ENCODE measurements at regions not wholly inside any gene's neighbourhood (a gene's known extent, or its start where the extent isn't known, plus 50 kb on each side); places are given as distances from the start of the nearest gene placed in this dataset.
"Not testable (repeated sequence)": the region's sequence is repeated elsewhere in the genome, so short reads cannot be mapped to it uniquely, and the experiment has no call there.

DNA sequence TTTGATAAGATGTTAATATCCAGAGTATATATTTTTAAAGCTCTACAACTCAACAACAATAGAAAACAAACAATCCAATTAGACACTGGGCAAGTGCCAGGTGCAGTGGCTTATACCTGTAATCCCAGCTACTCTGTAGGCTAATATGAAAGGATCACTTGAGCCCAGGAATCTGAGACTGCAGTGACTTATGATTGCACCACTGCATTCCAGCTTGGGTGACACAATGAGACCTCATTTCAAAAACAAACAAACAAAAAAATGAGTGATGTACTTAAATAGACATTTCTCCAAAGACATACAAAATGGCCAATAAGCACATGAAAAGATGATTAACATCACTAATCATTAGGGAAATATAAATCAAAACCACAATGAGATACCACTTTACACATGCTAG lies 356.8 kb upstream of the PCDH10 start:
- Histone ChIP-seq H3K36me3 (ENCODE audit: control insufficient read depth, insufficient read depth, low read length) (no peaks in the 10 kb centered on the region), H3K4me3 (ENCODE audit: low read length) (no peak overlapping the region), H3K9me3 (replicated peaks; ENCODE audit: control insufficient read depth, low read depth, low read length) (no peaks in the 10 kb centered on the region), H3K27ac (ENCODE audit: low read length) (no peak overlapping the region), H3K4me1 (ENCODE audit: control insufficient read depth, insufficient read depth, low read length) (no peaks in the 10 kb centered on the region), H3K27me3 (ENCODE audit: control insufficient read depth, insufficient read depth, low read length) (no peaks in the 10 kb centered on the region)
- DNase-seq, result no peak

DNA sequence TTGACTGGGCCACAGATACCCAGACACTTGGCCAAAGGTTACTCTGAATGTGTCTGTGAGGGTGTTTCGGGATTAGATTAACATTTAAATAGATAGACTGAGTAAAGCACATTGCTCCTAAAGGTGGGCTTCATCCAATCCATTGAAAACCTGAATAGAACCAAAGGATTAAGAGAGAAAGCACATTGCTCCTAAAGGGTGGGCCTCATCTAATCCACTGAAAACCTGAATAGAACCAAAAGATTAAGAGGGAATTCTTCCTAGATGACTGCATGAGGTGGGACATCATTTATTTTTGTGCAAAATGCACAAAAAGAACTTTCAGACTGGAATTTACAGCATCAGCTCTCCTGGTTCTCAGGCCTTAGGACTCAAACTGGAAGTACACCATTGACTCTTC lies 351.2 kb upstream of the PCDH10 start:
- H3K4me3 ChIP-seq (ENCODE audit: low read length), result no peak overlapping the region
- WGBS (ENCODE audit: insufficient coverage), result no CpG with 5 or more reads among the region's 1 CpG

DNA sequence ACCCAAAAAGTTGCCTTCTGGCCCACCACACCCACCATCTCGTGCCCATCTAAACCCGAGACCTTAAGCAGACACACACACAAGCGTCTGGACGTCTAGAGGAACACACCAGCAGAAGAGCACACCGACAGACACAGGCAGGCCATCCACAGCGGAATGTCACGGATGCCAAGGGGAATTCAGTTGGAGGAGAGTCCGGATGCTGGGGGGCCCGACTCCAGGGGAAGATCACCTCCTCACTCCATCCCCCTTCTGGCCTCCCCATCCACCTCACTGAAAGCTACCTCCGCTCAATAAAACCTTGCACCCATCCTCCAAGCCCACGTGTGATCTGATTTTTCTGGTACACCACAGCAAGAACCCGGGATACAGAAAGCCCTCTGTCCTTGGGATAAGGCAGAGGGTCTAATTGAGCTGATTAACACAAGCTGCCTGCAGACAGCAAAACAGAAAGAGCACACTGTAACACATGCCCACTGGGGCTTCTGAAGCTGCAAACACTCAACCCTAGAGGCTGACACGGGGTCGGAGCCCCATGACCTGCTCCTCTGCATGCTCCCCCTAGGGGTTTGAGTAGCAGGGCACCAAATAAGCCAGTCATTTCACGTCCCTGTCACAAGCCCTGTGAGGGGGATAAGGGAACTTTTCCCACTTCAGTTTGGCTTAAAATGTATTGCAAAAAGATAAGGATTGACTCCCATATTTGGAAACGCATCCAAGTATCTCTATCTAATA lies 339.6 kb upstream of the PCDH10 start:
- Histone ChIP-seq H3K27ac (ENCODE audit: low read length) (no peak overlapping the region), H3K36me3 (ENCODE audit: control insufficient read depth, insufficient read depth, low read length) (no peaks in the 10 kb centered on the region), H3K27me3 (ENCODE audit: control insufficient read depth, insufficient read depth, low read length) (no peaks in the 10 kb centered on the region), H3K4me1 (ENCODE audit: control insufficient read depth, insufficient read depth, low read length) (no peaks in the 10 kb centered on the region), H3K4me3 (ENCODE audit: low read length) (no peak overlapping the region), H3K9me3 (replicated peaks; ENCODE audit: control insufficient read depth, low read depth, low read length) (no peaks in the 10 kb centered on the region)
- WGBS (ENCODE audit: insufficient coverage), result 76% methylated on average over 8 of the region's 16 CpGs
- no peak for DNase-seq

More for the DNA sequence above, 351.2 kb upstream of the PCDH10 start:
- Histone ChIP-seq H3K27ac (ENCODE audit: low read length) (no peak overlapping the region), H3K27me3 (ENCODE audit: control insufficient read depth, insufficient read depth, low read length) (no peaks in the 10 kb centered on the region), H3K36me3 (ENCODE audit: control insufficient read depth, insufficient read depth, low read length) (no peaks in the 10 kb centered on the region), H3K4me1 (ENCODE audit: control insufficient read depth, insufficient read depth, low read length) (no peaks in the 10 kb centered on the region), H3K9me3 (replicated peaks; ENCODE audit: control insufficient read depth, low read depth, low read length) (no peaks in the 10 kb centered on the region)
- DNase-seq, result no peak

DNA sequence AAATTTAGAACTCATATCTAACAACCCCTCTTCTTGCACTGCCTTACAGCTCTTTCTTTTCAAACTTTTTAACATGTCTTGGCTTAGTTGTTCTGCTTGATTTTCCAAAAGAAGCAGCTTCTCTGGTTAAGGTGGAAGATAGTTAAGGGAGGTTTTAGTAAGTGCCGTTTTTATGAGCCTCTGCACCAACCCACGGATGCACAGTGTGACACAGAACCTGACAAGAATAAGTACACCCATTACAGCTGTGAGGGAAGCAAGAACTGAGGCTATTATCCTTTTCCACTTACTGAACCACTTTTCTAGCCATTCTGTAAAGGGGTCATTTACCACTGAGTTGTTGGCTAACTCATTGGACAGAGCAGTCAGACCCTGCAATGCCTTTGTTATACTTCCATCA lies 336.0 kb upstream of the PCDH10 start:
- not testable (repeated sequence) for H3K9me3 ChIP-seq (replicated peaks; ENCODE audit: control insufficient read depth, low read depth, low read length); H3K27ac ChIP-seq (ENCODE audit: low read length); H3K4me1 ChIP-seq (ENCODE audit: control insufficient read depth, insufficient read depth, low read length); H3K27me3 ChIP-seq (ENCODE audit: control insufficient read depth, insufficient read depth, low read length); DNase-seq; H3K4me3 ChIP-seq (ENCODE audit: low read length); H3K36me3 ChIP-seq (ENCODE audit: control insufficient read depth, insufficient read depth, low read length)
- WGBS (ENCODE audit: insufficient coverage), result no CpG with 5 or more reads among the region's 2 CpGs

DNA sequence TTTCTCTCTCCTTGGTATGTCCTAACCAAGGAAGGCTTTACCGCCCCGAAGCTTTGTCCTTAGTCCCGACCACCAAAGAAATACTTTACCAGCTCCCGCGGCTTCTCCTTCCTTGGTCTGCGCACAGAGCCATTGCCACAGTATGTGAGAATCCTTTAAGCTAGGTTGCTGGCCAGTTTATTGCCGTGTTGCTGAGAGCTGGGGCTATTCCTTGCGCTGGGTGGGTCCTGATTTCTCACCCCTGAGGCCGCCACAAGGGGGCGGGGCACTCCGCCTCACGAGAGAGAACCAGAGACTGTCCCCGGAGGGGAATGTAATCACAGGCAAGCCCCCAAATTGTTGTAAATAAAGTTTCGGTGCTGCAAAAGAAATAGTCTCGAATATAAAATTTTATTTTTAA lies 331.0 kb upstream of the PCDH10 start:
- Histone ChIP-seq H3K27me3 (ENCODE audit: control insufficient read depth, insufficient read depth, low read length) (no peaks in the 10 kb centered on the region), H3K9me3 (replicated peaks; ENCODE audit: control insufficient read depth, low read depth, low read length) (no peaks in the 10 kb centered on the region), H3K27ac (ENCODE audit: low read length) (no peak overlapping the region), H3K36me3 (ENCODE audit: control insufficient read depth, insufficient read depth, low read length) (no peaks in the 10 kb centered on the region), H3K4me1 (ENCODE audit: control insufficient read depth, insufficient read depth, low read length) (no peaks in the 10 kb centered on the region), H3K4me3 (ENCODE audit: low read length) (no peak overlapping the region)
- 80% methylated on average over 1 of the region's 15 CpGs for WGBS (ENCODE audit: insufficient coverage)
- DNase-seq, result no peak

DNA sequence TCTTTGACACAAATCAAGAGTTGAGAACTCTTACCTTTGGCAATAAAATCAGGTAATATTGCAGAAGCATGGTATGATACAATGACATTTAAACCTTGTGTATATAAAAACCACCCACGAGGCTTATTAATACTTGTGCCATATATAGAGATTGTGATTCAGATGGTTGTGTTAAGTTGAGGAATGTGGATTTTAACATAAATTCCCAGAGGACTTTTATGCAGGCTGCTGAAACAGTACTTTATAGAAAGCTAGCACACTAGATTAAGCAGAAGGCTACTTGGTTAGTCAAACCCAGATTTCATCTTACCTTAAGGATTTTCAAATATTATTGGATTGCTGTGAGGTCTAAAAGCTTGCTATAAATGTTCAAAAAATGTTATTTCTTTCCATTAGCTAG lies 325.7 kb upstream of the PCDH10 start:
- Histone ChIP-seq H3K4me3 (ENCODE audit: low read length) (no peak overlapping the region), H3K27ac (ENCODE audit: low read length) (no peak overlapping the region), H3K36me3 (ENCODE audit: control insufficient read depth, insufficient read depth, low read length) (no peaks in the 10 kb centered on the region), H3K9me3 (replicated peaks; ENCODE audit: control insufficient read depth, low read depth, low read length) (no peaks in the 10 kb centered on the region), H3K27me3 (ENCODE audit: control insufficient read depth, insufficient read depth, low read length) (no peaks in the 10 kb centered on the region), H3K4me1 (ENCODE audit: control insufficient read depth, insufficient read depth, low read length) (no peaks in the 10 kb centered on the region)
- WGBS (ENCODE audit: insufficient coverage), result no CpG with 5 or more reads among the region's 1 CpG
- DNase-seq, result no peak

DNA sequence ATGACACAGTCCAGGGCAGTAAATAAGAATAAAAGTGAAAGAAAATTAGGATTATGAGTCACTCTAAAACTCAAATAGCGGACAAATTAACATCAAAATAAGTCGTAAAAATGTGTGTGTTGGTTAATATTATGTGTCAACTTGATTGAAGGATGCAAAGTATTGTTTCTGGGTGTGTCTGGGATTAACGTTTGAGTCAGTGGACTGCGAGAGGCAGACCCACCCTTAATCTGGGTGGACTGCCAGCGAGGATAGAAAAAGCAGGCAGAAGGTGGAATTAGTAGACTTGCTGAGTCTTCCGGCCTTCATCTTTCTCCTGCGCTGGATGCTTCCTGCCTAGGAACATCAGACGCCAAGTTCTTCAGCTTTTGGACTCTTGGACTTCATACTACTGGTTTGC lies 324.3 kb upstream of the PCDH10 start:
- H3K9me3 ChIP-seq (replicated peaks; ENCODE audit: control insufficient read depth, low read depth, low read length), result no peaks in the 10 kb centered on the region
- no peak for DNase-seq
- H3K36me3 ChIP-seq (ENCODE audit: control insufficient read depth, insufficient read depth, low read length), result no peaks in the 10 kb centered on the region
- no peak overlapping the region for H3K27ac ChIP-seq (ENCODE audit: low read length)
- H3K4me3 ChIP-seq (ENCODE audit: low read length), result no peak overlapping the region
- 84% methylated on average over 8 of the region's 8 CpGs for WGBS (ENCODE audit: insufficient coverage)
- no peaks in the 10 kb centered on the region for H3K4me1 ChIP-seq (ENCODE audit: control insufficient read depth, insufficient read depth, low read length)
- no peaks in the 10 kb centered on the region for H3K27me3 ChIP-seq (ENCODE audit: control insufficient read depth, insufficient read depth, low read length)

DNA sequence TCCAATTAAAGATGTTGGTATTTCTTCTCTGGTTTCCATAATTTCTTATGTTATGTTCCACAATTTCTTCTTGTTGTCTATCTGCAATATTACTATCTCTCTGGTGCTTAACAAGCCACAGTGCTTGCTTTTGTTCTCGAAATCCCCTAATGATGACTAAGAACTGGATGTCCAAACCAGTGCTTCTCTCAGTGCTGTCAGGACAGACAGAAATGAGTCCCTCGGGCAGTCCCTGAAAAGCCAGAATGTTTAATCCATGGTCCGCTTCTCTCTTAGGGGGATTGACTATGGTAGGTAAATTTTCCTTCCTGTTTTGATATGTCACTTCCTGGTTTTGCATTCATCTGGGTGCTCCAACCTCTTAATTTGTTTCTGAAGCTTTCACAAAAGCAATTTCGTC lies 321.6 kb upstream of the PCDH10 start:
- Histone ChIP-seq H3K27ac (ENCODE audit: low read length) (no peak overlapping the region), H3K9me3 (replicated peaks; ENCODE audit: control insufficient read depth, low read depth, low read length) (no peaks in the 10 kb centered on the region)
- WGBS (ENCODE audit: insufficient coverage), result no CpG with 5 or more reads among the region's 4 CpGs

DNA sequence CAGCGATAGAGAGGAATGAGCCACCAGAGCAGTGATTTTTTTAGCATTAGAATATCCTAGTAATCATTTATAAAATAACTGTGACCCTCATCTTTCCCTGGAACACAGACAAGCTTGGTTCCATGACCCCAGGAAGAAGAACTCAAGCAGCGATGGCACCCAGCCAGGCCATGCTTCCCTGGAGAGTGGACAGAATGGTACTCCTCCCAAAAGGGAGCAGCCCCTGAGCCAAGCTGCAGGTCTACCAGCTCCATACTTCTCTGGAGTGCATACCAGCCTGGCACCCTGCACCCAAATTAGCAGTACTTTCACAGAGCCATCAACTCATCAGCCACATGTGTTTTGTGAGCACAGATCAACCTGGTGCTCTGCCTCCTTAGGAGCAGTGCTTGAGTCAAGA lies 310.9 kb upstream of the PCDH10 start:
- no peak overlapping the region for H3K27ac ChIP-seq (ENCODE audit: low read length)
- DNase-seq, result no peak
- peaks cover 9% of the 10 kb centered on the region for H3K9me3 ChIP-seq (replicated peaks; ENCODE audit: control insufficient read depth, low read depth, low read length)
- WGBS (ENCODE audit: insufficient coverage), result 83% methylated on average over 1 of the region's 2 CpGs
- H3K4me3 ChIP-seq (ENCODE audit: low read length), result no peak overlapping the region
- no peaks in the 10 kb centered on the region for H3K36me3 ChIP-seq (ENCODE audit: control insufficient read depth, insufficient read depth, low read length)
- no peaks in the 10 kb centered on the region for H3K4me1 ChIP-seq (ENCODE audit: control insufficient read depth, insufficient read depth, low read length)
- H3K27me3 ChIP-seq (ENCODE audit: control insufficient read depth, insufficient read depth, low read length), result no peaks in the 10 kb centered on the region

More for the DNA sequence above, 321.6 kb upstream of the PCDH10 start:
- H3K4me1 ChIP-seq (ENCODE audit: control insufficient read depth, insufficient read depth, low read length), result no peaks in the 10 kb centered on the region
- H3K36me3 ChIP-seq (ENCODE audit: control insufficient read depth, insufficient read depth, low read length), result no peaks in the 10 kb centered on the region
- no peak overlapping the region for H3K4me3 ChIP-seq (ENCODE audit: low read length)
- DNase-seq, result no peak
- no peaks in the 10 kb centered on the region for H3K27me3 ChIP-seq (ENCODE audit: control insufficient read depth, insufficient read depth, low read length)

DNA sequence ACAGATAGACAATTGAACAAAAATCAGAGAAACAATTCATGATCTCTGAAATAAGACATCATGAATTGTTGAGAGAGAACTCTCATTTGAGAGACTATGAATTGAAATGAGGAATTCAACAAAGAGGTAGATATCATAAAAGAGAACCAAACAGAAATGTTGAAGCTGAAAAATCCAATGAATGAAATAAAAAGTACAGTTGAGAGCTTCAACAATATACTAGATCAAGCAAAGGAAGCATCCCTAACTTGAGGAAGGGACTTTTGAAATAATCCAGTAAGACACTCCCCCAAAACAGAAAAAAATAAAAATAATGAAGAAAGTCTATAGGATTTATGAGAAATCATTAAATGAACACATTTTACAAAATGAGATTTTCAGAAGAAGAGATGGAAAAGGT lies 310.0 kb upstream of the PCDH10 start:
- H3K27ac ChIP-seq (ENCODE audit: low read length), result no peak overlapping the region
- no peaks in the 10 kb centered on the region for H3K36me3 ChIP-seq (ENCODE audit: control insufficient read depth, insufficient read depth, low read length)
- H3K27me3 ChIP-seq (ENCODE audit: control insufficient read depth, insufficient read depth, low read length), result no peaks in the 10 kb centered on the region
- H3K4me3 ChIP-seq (ENCODE audit: low read length), result no peak overlapping the region
- H3K9me3 ChIP-seq (replicated peaks; ENCODE audit: control insufficient read depth, low read depth, low read length), result peaks cover 9% of the 10 kb centered on the region
- no peaks in the 10 kb centered on the region for H3K4me1 ChIP-seq (ENCODE audit: control insufficient read depth, insufficient read depth, low read length)
- DNase-seq, result no peak

DNA sequence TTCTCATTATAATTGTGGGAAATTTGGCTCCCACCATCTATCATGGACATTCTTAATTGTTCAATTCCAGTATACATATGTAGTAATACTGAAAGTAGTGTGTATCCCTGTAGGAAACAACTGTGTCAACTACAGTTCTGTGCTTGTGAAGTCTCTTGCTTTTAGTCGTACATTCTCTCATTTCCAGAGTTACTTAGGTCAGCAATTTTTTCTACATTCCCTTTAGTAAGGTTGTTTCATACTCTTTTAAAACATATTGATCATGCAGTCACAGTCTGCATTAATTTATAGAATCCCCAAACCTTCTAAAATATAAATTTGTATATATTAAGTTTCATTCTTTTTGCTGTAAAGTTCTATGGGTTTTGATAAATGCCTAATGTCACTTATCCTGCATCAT lies 289.2 kb upstream of the PCDH10 start:
- Histone ChIP-seq H3K36me3 (ENCODE audit: control insufficient read depth, insufficient read depth, low read length) (no peaks in the 10 kb centered on the region), H3K4me1 (ENCODE audit: control insufficient read depth, insufficient read depth, low read length) (no peaks in the 10 kb centered on the region), H3K9me3 (replicated peaks; ENCODE audit: control insufficient read depth, low read depth, low read length) (no peaks in the 10 kb centered on the region), H3K4me3 (ENCODE audit: low read length) (no peak overlapping the region), H3K27me3 (ENCODE audit: control insufficient read depth, insufficient read depth, low read length) (no peaks in the 10 kb centered on the region), H3K27ac (ENCODE audit: low read length) (no peak overlapping the region)
- no peak for DNase-seq
- no CpG with 5 or more reads among the region's 1 CpG for WGBS (ENCODE audit: insufficient coverage)
